ENCODE measurements at regions not wholly inside any gene's neighbourhood (a gene's known extent, or its start where the extent isn't known, plus 50 kb on each side); places are given as distances from the start of the nearest gene placed in this dataset.

- Histone ChIP-seq H3K36me3 (no peaks in the 10 kb centered on the region), H3K4me3 (no peak overlapping the region), H3K27ac (no peak overlapping the region), H3K4me1 (no peaks in the 10 kb centered on the region), H3K27me3 (peaks cover 0 to 2% of the 10 kb centered on the region in 2 donors), H3K9me3 (no peaks in the 10 kb centered on the region)
- no peak for DNase-seq (ENCODE audit: low spot score in 2 of 2)
- no peak for TF ChIP-seq POLR2AphosphoS5 (IDR thresholded peaks at IDR 0.05)
- TF ChIP-seq POLR2A (IDR thresholded peaks at IDR 0.05): no peak
- no peak for TF ChIP-seq CTCF (IDR thresholded peaks at IDR 0.05)
- intact Hi-C loops (cut with DNase I; ENCODE audit: low total_unique reads): no loop called here
Measured at GRCh38 chr19:13669780-13670355, 94.5 kb upstream of the MRI1 start.

GRCh38 chr19:13668964-13669363, 95.4 kb upstream of the MRI1 start:
- Histone ChIP-seq H3K4me1 (no peaks in the 10 kb centered on the region), H3K4me3 (no peak overlapping the region), H3K9me3 (no peaks in the 10 kb centered on the region), H3K27ac (no peak overlapping the region), H3K36me3 (no peaks in the 10 kb centered on the region), H3K27me3 (peaks cover 0 to 2% of the 10 kb centered on the region in 2 donors)
- intact Hi-C loops (cut with DNase I; ENCODE audit: low total_unique reads): no loop called here
- no peak for DNase-seq (ENCODE audit: low spot score in 2 of 2)
- TF ChIP-seq POLR2A (IDR thresholded peaks at IDR 0.05) (no peak), POLR2AphosphoS5 (IDR thresholded peaks at IDR 0.05) (no peak)

- DNase-seq (ENCODE audit: low spot score in 2 of 2): no peak
- H3K9me3 ChIP-seq: no peaks in the 10 kb centered on the region
- no peaks in the 10 kb centered on the region for H3K4me1 ChIP-seq
- H3K27me3 ChIP-seq: peaks cover 0 to 2% of the 10 kb centered on the region in 2 donors
- intact Hi-C loops (cut with DNase I; ENCODE audit: low total_unique reads): no loop called here
- no peak for TF ChIP-seq CTCF (IDR thresholded peaks at IDR 0.05)
- TF ChIP-seq POLR2A (IDR thresholded peaks at IDR 0.05): no peak
- no peak for TF ChIP-seq POLR2AphosphoS5 (IDR thresholded peaks at IDR 0.05)
- no peaks in the 10 kb centered on the region for H3K36me3 ChIP-seq
- H3K27ac ChIP-seq: no peak overlapping the region
- no peak overlapping the region for H3K4me3 ChIP-seq
Measured at GRCh38 chr19:13666165-13666564, 98.2 kb upstream of the MRI1 start.

- Histone ChIP-seq H3K4me3 (no peak overlapping the region), H3K4me1 (no peaks in the 10 kb centered on the region), H3K27me3 (peaks cover 0 to 2% of the 10 kb centered on the region in 2 donors), H3K36me3 (no peaks in the 10 kb centered on the region), H3K9me3 (no peaks in the 10 kb centered on the region), H3K27ac (no peak overlapping the region)
- no peak for DNase-seq (ENCODE audit: low spot score in 2 of 2)
- no peak for TF ChIP-seq POLR2AphosphoS5 (IDR thresholded peaks at IDR 0.05)
- no peak for TF ChIP-seq CTCF (IDR thresholded peaks at IDR 0.05)
- no peak for TF ChIP-seq POLR2A (IDR thresholded peaks at IDR 0.05)
- intact Hi-C loops (cut with DNase I; ENCODE audit: low total_unique reads): no loop called here
Measured at GRCh38 chr19:13665125-13665905, 99.0 kb upstream of the MRI1 start.

GRCh38 chr19:13652810-13653590, 111.3 kb upstream of the MRI1 start:
- H3K27ac ChIP-seq: no peak overlapping the region
- H3K36me3 ChIP-seq: no peaks in the 10 kb centered on the region
- DNase-seq (ENCODE audit: low spot score in 2 of 2): no peak
- TF ChIP-seq CTCF (IDR thresholded peaks at IDR 0.05): no peak
- TF ChIP-seq POLR2AphosphoS5 (IDR thresholded peaks at IDR 0.05): no peak
- no peak for TF ChIP-seq POLR2A (IDR thresholded peaks at IDR 0.05)
- intact Hi-C loops (cut with DNase I; ENCODE audit: low total_unique reads): no loop called here
- no peak overlapping the region for H3K4me3 ChIP-seq
- no peaks in the 10 kb centered on the region for H3K9me3 ChIP-seq
- H3K4me1 ChIP-seq: no peaks in the 10 kb centered on the region
- no peaks in the 10 kb centered on the region for H3K27me3 ChIP-seq
